Ishikawa (cell line): ENCODE measurements at regions not wholly inside any gene's neighbourhood (a gene's known extent, or its start where the extent isn't known, plus 50 kb on each side); places are given as distances from the start of the nearest gene placed in this dataset.

Experiments
- CEBPB ChIP-seq: IDR thresholded peaks from 2 replicates; pipeline ENCODE4 v1.6.1; 2012
- CREB1 ChIP-seq: IDR thresholded peaks from 2 replicates; pipeline ENCODE4 v1.6.1; 2012; ENCODE audit warnings: low read depth
- EGR1 ChIP-seq: IDR thresholded peaks from 2 replicates; pipeline ENCODE4 v1.6.1; 2012
- EP300 ChIP-seq: IDR thresholded peaks from 2 replicates; pipeline ENCODE4 v1.6.1; 2012; ENCODE audit warnings: borderline replicate concordance
- FOXM1 ChIP-seq: IDR thresholded peaks from 2 replicates; pipeline ENCODE4 v1.6.1; 2012; ENCODE audit warnings: low read depth, borderline replicate concordance
- NFIC ChIP-seq: IDR thresholded peaks from 2 replicates; pipeline ENCODE4 v1.6.1; 2012
- RAD21 ChIP-seq: IDR thresholded peaks from 2 replicates; pipeline ENCODE4 v1.6.1; 2012; ENCODE audit warnings: low read depth
- REST ChIP-seq: IDR thresholded peaks from 2 replicates; pipeline ENCODE4 v1.6.1; 2012; ENCODE audit warnings: low read depth, mild to moderate bottlenecking
- TAF1 ChIP-seq: IDR thresholded peaks from 2 replicates; pipeline ENCODE4 v1.6.1; 2012; ENCODE audit warnings: low read depth, mild to moderate bottlenecking
- TCF12 ChIP-seq: IDR thresholded peaks from 2 replicates; pipeline ENCODE4 v1.6.1; 2012; ENCODE audit warnings: low read depth
- TEAD4 ChIP-seq: IDR thresholded peaks from 2 replicates; pipeline ENCODE4 v1.6.1; 2012
- USF1 ChIP-seq: IDR thresholded peaks from 2 replicates; pipeline ENCODE4 v1.6.1; 2012
- YY1 ChIP-seq: IDR thresholded peaks from 2 replicates; pipeline ENCODE4 v1.6.1; 2012; ENCODE audit warnings: low read depth
- TF ChIP-seq, protein P1 (sequence below): IDR thresholded peaks from 2 replicates; pipeline ENCODE4 v1.6.1; 2012

DNA sequence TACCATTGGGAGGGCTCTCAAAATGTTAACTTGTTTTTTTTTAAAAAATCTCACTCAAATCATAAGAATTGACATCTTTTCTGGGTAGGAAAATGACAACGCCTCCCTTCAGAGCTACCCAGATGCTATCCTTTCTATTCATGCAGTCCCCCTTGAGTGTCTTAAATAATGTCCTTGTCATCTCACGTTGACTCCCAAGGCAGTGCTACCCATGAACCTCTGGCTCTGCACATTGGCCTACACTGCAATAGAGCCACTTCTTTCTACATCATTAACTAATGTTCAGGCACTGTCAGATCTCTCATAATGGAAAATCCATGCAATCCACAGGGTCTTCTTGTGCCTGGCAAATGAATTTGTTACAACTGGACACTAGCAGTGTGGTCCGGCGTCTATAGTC lies 569.8 kb upstream of the ZFHX3 start:
- TF ChIP-seq TCF12 (no peak), CEBPB (no peak), YY1 (no peak), EGR1 (no peak), TAF1 (no peak), EP300 (no peak), RAD21 (no peak), TEAD4 (no peak), REST (no peak), NFIC (no peak), FOXM1 (no peak), USF1 (no peak), CREB1 (no peak)
- TF ChIP-seq, protein P1, sequence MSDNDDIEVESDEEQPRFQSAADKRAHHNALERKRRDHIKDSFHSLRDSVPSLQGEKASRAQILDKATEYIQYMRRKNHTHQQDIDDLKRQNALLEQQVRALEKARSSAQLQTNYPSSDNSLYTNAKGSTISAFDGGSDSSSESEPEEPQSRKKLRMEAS, result no peak
